H9 (cell line): ENCODE measurements at regions not wholly inside any gene's neighbourhood (a gene's known extent, or its start where the extent isn't known, plus 50 kb on each side); places are given as distances from the start of the nearest gene placed in this dataset.

Experiments
- DNase-seq: peaks from one replicate; pipeline ENCODE4 v3.0.0-alpha.2; 2017
- H2AFZ ChIP-seq: one replicate; pipeline ENCODE4 v1.6.1; 2013; ENCODE audit warnings: mild to moderate bottlenecking, low read length, control low read depth, moderate library complexity
- H2AK5ac ChIP-seq: 2 replicates; pipeline ENCODE4 v1.6.1; 2013; ENCODE audit warnings: low read length, control low read depth, mixed read lengths; ENCODE audit not compliant: insufficient read length
- H2BK120ac ChIP-seq: one replicate; pipeline ENCODE4 v1.6.1; 2013; ENCODE audit warnings: low read depth, mild to moderate bottlenecking, low read length, control low read depth, inconsistent platforms; ENCODE audit not compliant: poor library complexity, severe bottlenecking
- H2BK12ac ChIP-seq: 2 replicates; pipeline ENCODE4 v1.6.1; 2013; ENCODE audit warnings: low read length, control low read depth, mixed read lengths, low read depth; ENCODE audit not compliant: insufficient read length
- H2BK15ac ChIP-seq: 2 replicates; pipeline ENCODE4 v1.6.1; 2013; ENCODE audit warnings: low read depth, low read length, control low read depth
- H2BK20ac ChIP-seq: one replicate; pipeline ENCODE4 v1.6.1; 2013; ENCODE audit warnings: low read depth, mild to moderate bottlenecking, low read length, control low read depth, inconsistent platforms; ENCODE audit not compliant: poor library complexity, severe bottlenecking
- H2BK5ac ChIP-seq: 2 replicates; pipeline ENCODE4 v1.6.1; 2013; ENCODE audit warnings: low read length, control low read depth, mixed read lengths; ENCODE audit not compliant: insufficient read length
- H3K14ac ChIP-seq: 2 replicates; pipeline ENCODE4 v1.6.1; 2013; ENCODE audit warnings: low read length, control low read depth; ENCODE audit not compliant: insufficient read depth
- H3K18ac ChIP-seq: 2 replicates; pipeline ENCODE4 v1.6.1; 2013; ENCODE audit warnings: low read depth, mild to moderate bottlenecking, mixed read lengths, low read length, control low read depth; ENCODE audit not compliant: insufficient read length
- H3K23ac ChIP-seq: 2 replicates; pipeline ENCODE4 v1.6.1; 2013; ENCODE audit warnings: low read length, control low read depth, mixed read lengths, low read depth; ENCODE audit not compliant: insufficient read length
- H3K23me2 ChIP-seq: 2 replicates; pipeline ENCODE4 v1.6.1; 2013; ENCODE audit warnings: low read depth, mild to moderate bottlenecking, mixed read lengths, low read length, control low read depth; ENCODE audit not compliant: insufficient read length, poor library complexity, severe bottlenecking
- H3K27ac ChIP-seq: 2 replicates; pipeline ENCODE4 v1.5.1; 2013; ENCODE audit warnings: low read length, control low read depth, mixed read lengths, low read depth; ENCODE audit not compliant: insufficient read length
- H3K27me3 ChIP-seq: 2 replicates; pipeline ENCODE4 v1.6.1; 2013; ENCODE audit warnings: low read length, control low read depth, inconsistent platforms; ENCODE audit not compliant: insufficient read depth
- H3K4ac ChIP-seq: 2 replicates; pipeline ENCODE4 v1.6.1; 2013; ENCODE audit warnings: low read depth, mild to moderate bottlenecking, control low read depth, inconsistent platforms, low read length, moderate library complexity
- H3K4me1 ChIP-seq: 2 replicates; pipeline ENCODE4 v1.6.1; 2013; ENCODE audit warnings: low read length, control low read depth, inconsistent platforms; ENCODE audit not compliant: insufficient read depth
- H3K4me2 ChIP-seq: 2 replicates; pipeline ENCODE4 v1.6.1; 2013; ENCODE audit warnings: low read length, control low read depth, mixed read lengths; ENCODE audit not compliant: insufficient read length, insufficient read depth
- H3K56ac ChIP-seq: 2 replicates; pipeline ENCODE4 v1.6.1; 2013; ENCODE audit warnings: low read depth, mild to moderate bottlenecking, mixed read lengths, low read length, control low read depth; ENCODE audit not compliant: insufficient read length
- H3K79me1 ChIP-seq: 2 replicates; pipeline ENCODE4 v1.6.1; 2013; ENCODE audit warnings: low read depth, mild to moderate bottlenecking, moderate library complexity, low read length, control low read depth, inconsistent platforms; ENCODE audit not compliant: insufficient read depth, poor library complexity, severe bottlenecking
- H3K79me2 ChIP-seq: 2 replicates; pipeline ENCODE4 v1.6.1; 2013; ENCODE audit warnings: low read length, control low read depth, inconsistent platforms; ENCODE audit not compliant: insufficient read depth
- H3K9ac ChIP-seq: 2 replicates; pipeline ENCODE4 v1.6.1; 2013; ENCODE audit warnings: low read length, control low read depth, mixed read lengths; ENCODE audit not compliant: insufficient read length; ENCODE audit errors: extremely low read depth
- H3K9me3 ChIP-seq: one replicate; pipeline ENCODE4 v1.6.1; 2013; ENCODE audit warnings: low read depth, low read length, inconsistent platforms; ENCODE audit not compliant: control insufficient read depth
- H3T11ph ChIP-seq: one replicate; pipeline ENCODE4 v1.6.1; 2013; ENCODE audit warnings: mild to moderate bottlenecking, low read length, control low read depth, inconsistent platforms
- H4K20me1 ChIP-seq: one replicate; pipeline ENCODE4 v1.6.1; 2013; ENCODE audit not compliant: control insufficient read depth, insufficient read length, insufficient read depth
- H4K5ac ChIP-seq: 2 replicates; pipeline ENCODE4 v1.6.1; 2013; ENCODE audit warnings: low read depth, mild to moderate bottlenecking, mixed read lengths, low read length, control low read depth; ENCODE audit not compliant: insufficient read length
- H4K8ac ChIP-seq: replicated peaks from 2 replicates; pipeline ENCODE4 v1.6.1; 2013; ENCODE audit warnings: low read length, control low read depth, mixed read lengths, low read depth; ENCODE audit not compliant: insufficient read length
- H4K91ac ChIP-seq: 2 replicates; pipeline ENCODE4 v1.6.1; 2013; ENCODE audit warnings: low read depth, mild to moderate bottlenecking, moderate library complexity, mixed read lengths, low read length, control low read depth; ENCODE audit not compliant: insufficient read length
- H3K27ac Mint-ChIP-seq, 3 experiments: 2 replicates in 2 of 3; 3 replicates in 1 of 3; pipeline ENCODE4 v1.8.0; 2020 to 2021; ENCODE audit warnings: mixed read lengths in 3 of 3, mild to moderate bottlenecking in 1 of 3, moderate library complexity in 1 of 3
- H3K27me3 Mint-ChIP-seq: 2 replicates; pipeline ENCODE4 v1.8.0; 2021; ENCODE audit warnings: low read depth, mild to moderate bottlenecking, moderate library complexity, mixed read lengths
- H3K36me3 Mint-ChIP-seq, 3 experiments: 2 replicates in 2 of 3; 3 replicates in 1 of 3; pipeline ENCODE4 v1.8.0; 2020 to 2021; ENCODE audit warnings: low read depth in 3 of 3, mixed read lengths in 3 of 3; ENCODE audit not compliant: insufficient read depth in 1 of 3
- H3K4me1 Mint-ChIP-seq, 2 experiments: 2 replicates each; pipeline ENCODE4 v1.8.0; 2020; ENCODE audit warnings: mixed read lengths in 2 of 2
- H3K4me3 Mint-ChIP-seq, 2 experiments: 2 replicates in 1 of 2; 3 replicates in 1 of 2; pipeline ENCODE4 v1.8.0; 2020 to 2021; ENCODE audit warnings: mild to moderate bottlenecking in 2 of 2, mixed read lengths in 2 of 2, moderate library complexity in 1 of 2
- H3K9me3 Mint-ChIP-seq, 2 experiments: 2 replicates in 1 of 2; 3 replicates in 1 of 2; pipeline ENCODE4 v1.8.0; 2020; ENCODE audit warnings: mild to moderate bottlenecking in 2 of 2, mixed read lengths in 2 of 2, moderate library complexity in 1 of 2
- TF ChIP-seq, protein P1 (sequence below): fragments of 200-600 bp; sonication (generic); conservative IDR thresholded peaks from 3 replicates; pipeline ENCODE4 v1.8.0; 2021; ENCODE audit warnings: antibody characterized with exemption, mild to moderate bottlenecking

DNA sequence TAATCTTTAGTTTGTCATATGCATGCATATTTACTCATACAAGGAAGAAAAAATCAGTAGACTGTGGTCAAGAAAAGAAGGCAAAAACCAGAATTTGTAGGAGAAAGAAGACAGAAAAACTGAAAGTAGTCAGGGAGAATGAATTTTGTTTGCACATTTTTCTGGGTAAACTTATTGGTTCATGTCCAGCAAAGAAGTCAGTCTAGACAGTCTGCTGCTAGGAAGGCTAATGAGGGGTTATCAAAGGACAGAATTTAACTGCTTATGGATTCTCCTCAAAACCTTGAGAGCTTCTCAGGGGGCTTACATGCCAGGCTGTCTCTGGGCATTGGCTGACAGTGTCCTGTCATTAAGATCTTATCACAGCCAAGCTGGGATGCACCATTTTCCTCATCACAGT, 293.9 kb downstream of the RPAP3 start:
- Histone ChIP-seq H2BK20ac (no peak overlapping the region), H3K9ac (no peak overlapping the region), H2BK120ac (no peak overlapping the region), H4K20me1 (no peaks in the 10 kb centered on the region), H4K91ac (no peak overlapping the region), H4K8ac (no peak overlapping the region), H3K14ac (no peak overlapping the region), H3K79me2 (no peaks in the 10 kb centered on the region), H3K4me2 (no peak overlapping the region), H3K56ac (no peak overlapping the region), H2AFZ (no peak overlapping the region), H3K9me3 (no peaks in the 10 kb centered on the region), H4K5ac (no peak overlapping the region), H3K27ac (no peak overlapping the region), H3K23me2 (no peaks in the 10 kb centered on the region), H2AK5ac (no peak overlapping the region), H3K4ac (no peak overlapping the region), H2BK5ac (no peak overlapping the region), H2BK15ac (no peak overlapping the region), H3K27me3 (no peaks in the 10 kb centered on the region), H2BK12ac (no peak overlapping the region), H3K18ac (no peak overlapping the region), H3K4me1 (no peaks in the 10 kb centered on the region), H3T11ph (no peak overlapping the region), H3K79me1 (no peaks in the 10 kb centered on the region), H3K23ac (no peak overlapping the region)
- Mint-ChIP-seq H3K27me3 (no peaks in the 10 kb centered on the region; the same call in 1 of the 2 replicates), H3K4me1 (peaks cover 6 to 7% of the 10 kb centered on the region in 2 experiments), H3K4me3 (no peak overlapping the region), H3K36me3 (no peaks in the 10 kb centered on the region), H3K9me3 (no peaks in the 10 kb centered on the region; a peak in 1 of 5 replicates), H3K27ac (no peak overlapping the region)
- TF ChIP-seq, protein P1, sequence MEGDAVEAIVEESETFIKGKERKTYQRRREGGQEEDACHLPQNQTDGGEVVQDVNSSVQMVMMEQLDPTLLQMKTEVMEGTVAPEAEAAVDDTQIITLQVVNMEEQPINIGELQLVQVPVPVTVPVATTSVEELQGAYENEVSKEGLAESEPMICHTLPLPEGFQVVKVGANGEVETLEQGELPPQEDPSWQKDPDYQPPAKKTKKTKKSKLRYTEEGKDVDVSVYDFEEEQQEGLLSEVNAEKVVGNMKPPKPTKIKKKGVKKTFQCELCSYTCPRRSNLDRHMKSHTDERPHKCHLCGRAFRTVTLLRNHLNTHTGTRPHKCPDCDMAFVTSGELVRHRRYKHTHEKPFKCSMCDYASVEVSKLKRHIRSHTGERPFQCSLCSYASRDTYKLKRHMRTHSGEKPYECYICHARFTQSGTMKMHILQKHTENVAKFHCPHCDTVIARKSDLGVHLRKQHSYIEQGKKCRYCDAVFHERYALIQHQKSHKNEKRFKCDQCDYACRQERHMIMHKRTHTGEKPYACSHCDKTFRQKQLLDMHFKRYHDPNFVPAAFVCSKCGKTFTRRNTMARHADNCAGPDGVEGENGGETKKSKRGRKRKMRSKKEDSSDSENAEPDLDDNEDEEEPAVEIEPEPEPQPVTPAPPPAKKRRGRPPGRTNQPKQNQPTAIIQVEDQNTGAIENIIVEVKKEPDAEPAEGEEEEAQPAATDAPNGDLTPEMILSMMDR, result no peak
- DNase-seq, result no peak
